AG08396 (cell line): ENCODE measurements at regions not wholly inside any gene's neighbourhood (a gene's known extent, or its start where the extent isn't known, plus 50 kb on each side); places are given as distances from the start of the nearest gene placed in this dataset.
A peak's percentile ranks its signal among the peaks of the same experiment; 100 is the strongest.

Source experiments
- DNase-seq: peaks from one replicate; pipeline ENCODE4 v3.0.0; 2012; ENCODE audit warnings: low spot score, mixed read lengths

DNA sequence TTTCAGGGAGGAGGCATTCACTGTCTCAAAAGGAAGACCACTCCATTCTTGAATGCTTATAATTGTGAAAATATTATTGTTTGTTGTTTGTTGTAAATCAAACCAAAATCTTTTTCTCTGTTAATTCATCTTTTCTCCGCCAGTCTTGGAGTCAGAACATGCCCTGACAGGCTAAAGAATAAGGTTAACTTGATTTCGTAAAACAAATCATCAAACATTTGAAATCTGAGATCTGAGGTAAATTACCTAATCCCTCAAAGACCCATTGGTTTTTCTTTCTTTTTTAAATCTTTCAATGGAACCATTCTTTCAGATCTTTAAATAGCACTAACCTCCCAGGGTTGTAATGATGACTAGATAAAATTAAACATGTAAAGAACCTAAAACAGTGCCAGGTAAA is 430.1 kb upstream of the PTBP2 start:
- no peak for DNase-seq

DNA sequence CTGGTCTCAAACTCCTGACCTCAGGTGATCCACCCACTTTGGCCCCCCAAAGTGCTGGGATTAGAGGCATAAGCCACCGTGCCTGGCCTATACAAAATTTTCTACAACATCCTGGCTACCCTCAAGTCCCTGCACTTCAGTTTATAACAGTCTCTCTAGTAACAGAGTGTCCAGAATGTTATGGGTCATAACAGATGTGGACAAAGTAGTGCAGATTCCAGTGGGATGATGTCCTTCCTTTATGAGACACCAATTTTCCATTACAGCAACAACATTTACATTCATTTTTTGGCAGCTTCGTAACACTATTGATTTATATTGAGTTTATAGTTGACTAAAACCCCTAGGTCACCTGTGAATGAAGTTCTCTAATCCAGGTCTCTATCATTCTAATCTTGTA is 429.4 kb upstream of the PTBP2 start:
- DNase-seq = no peak

- no peak for DNase-seq
These were observed 424.6 kb upstream of the PTBP2 start for GRCh38 chr1:96296991-96297390.

GRCh38 chr1:96306809-96307560 is 414.6 kb upstream of the PTBP2 start:
- DNase-seq = peak; percentile 7

DNA sequence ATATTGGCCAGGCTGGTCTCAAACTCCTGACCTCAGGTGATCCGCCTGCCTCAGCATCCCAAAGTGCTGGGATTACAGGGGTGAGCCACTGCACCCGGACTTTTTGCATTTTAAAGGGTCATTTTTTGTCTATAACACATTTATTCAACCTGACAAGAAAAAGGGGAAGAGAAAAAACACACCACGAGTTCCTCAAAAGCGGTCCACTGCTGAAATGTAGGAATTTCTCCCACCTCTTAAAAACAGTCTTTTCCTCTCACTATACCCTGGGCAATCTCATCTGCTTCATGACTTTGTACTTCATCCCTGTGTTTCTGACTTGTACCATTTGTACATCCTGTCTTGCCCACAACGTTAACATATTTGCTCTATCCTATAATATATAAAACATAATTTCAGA is 413.3 kb upstream of the PTBP2 start:
- no peak for DNase-seq

DNA sequence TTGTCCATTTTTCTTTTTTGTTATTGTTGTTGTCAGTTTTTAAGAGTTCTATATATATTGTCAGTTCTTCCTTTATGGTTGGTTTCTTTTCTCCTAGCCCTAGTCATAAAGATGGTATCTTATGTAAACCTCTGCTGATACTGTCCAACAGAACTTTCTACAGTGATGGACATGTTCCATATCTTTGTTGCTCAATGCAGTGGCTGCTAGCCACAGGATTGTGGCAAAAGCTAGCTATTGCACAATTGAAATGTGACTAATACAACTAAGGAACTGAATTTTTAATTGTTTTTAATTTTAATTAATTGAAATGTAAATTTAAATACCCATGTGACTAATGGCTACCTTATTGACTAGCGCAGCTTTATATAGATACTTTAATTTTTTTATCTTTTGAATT is 411.8 kb upstream of the PTBP2 start:
- DNase-seq = peak; percentile 12

- peak; percentile 7 for DNase-seq
These were observed 408.4 kb upstream of the PTBP2 start for GRCh38 chr1:96313216-96313615.

DNA sequence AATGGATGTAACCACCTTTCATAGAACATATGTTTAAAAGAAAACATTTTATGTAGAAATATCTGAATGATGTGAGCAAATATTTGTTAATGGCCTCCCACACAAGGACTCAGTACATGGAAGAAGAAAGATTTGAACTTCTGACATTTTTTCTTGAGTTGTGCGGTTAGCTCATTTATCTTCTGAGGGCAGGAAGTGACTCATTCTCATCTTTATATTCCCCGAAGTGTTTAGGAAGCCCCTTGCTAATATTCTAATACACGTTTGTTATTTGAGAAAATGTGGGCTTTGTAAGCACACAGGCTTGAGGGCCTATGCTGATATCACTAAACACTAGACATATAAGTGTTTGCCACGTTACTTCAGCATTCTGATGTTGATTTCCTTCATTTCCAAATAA is 392.5 kb upstream of the PTBP2 start:
- no peak for DNase-seq

- DNase-seq = no peak
These were observed 390.0 kb upstream of the PTBP2 start for GRCh38 chr1:96331596-96331995.

DNA sequence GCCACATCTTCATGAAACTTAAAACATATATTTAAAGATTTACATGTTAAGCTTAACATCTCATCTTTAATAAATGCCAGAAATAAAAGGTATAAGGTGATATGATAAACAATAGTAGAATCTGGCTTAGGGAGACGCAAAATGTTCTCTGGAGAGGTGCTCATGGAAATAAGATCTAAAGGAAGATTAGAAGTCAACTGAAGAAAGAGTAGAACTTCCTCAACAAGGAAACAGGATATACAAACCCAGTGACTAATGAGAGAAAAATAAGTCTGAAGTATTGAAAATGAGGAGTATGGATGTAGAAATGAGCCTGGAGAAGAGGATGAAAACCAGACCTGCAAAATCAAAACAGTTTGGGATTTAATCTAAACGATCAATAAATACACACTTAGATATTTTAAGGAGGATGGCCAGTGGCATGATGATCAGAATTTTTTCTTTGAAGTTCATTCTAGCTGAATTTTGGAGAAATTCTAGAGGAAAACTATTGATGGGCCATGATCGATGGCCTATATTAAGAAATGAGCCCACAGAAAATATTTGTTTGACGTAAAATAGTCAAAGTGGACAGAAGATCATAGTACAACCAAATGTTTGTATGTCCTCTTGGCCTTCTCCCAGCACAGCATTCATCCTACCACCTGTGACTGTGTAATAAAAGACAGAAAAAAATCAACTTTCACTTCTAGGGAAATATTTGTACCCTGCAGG is 387.9 kb upstream of the PTBP2 start:
- no peak for DNase-seq

GRCh38 chr1:96334236-96334557 is 387.4 kb upstream of the PTBP2 start:
- no peak for DNase-seq

GRCh38 chr1:96338622-96339021 is 383.0 kb upstream of the PTBP2 start:
- no peak for DNase-seq

GRCh38 chr1:96340686-96341085 is 380.9 kb upstream of the PTBP2 start:
- no peak for DNase-seq

DNA sequence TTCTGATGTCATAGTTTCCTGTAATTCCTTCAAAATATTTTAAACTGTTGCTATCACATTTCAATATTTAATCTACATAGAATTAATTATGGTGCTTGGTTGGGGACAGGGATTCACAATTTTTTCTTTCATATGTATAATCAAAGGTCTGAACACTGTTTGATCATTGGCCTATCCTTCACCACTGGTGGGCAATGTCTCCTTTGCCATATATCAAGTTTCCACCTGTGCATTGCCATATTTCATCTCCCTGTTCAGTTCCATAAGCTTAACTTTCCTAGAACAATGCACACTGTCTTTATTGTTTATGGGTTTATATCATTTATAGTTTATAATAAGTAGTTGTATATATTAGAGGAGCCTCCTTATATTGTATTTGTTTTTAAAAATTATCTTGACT is 374.9 kb upstream of the PTBP2 start:
- no peak for DNase-seq

DNA sequence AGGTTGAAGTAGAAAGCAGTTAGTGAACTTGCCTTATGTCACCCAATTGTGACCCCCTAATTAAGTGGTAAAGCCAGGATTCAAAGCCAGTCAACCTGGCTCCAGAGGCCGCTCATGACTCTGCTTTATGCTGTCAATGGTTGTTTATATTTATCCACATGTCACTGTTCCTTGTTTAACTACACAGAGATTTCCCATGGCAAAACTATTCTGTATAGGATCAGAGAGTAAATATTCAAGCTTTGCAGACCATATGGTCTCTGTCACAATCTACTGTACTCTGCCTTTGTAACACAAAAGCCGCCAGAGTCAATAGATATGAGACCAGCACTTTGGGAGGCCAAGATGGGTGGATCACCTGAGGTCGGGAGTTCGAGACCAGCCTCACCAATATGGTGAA is 371.7 kb upstream of the PTBP2 start:
- DNase-seq = no peak

- DNase-seq = no peak
These were observed 368.9 kb upstream of the PTBP2 start for GRCh38 chr1:96352733-96353132.

DNA sequence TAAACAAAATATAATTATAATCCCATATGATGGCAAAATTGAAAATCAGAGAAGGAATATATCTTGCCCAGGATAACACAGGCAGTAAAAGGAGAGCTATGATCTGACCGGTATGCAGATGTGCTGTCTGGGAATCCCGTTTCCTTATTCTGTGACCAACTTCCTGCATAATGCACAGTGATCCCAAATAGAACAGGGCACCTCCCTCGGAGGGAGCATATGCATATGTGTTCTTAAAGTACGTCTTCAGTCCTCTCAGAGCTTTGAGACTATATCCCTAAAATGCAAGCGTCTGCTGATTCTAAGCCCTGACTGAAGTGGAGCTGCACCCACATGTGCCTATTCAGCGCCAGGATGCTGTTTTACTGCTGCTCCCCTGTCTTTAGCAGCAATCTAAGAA is 366.1 kb upstream of the PTBP2 start:
- no peak for DNase-seq

- DNase-seq = no peak
These were observed 365.6 kb upstream of the PTBP2 start for GRCh38 chr1:96355961-96356360.

DNA sequence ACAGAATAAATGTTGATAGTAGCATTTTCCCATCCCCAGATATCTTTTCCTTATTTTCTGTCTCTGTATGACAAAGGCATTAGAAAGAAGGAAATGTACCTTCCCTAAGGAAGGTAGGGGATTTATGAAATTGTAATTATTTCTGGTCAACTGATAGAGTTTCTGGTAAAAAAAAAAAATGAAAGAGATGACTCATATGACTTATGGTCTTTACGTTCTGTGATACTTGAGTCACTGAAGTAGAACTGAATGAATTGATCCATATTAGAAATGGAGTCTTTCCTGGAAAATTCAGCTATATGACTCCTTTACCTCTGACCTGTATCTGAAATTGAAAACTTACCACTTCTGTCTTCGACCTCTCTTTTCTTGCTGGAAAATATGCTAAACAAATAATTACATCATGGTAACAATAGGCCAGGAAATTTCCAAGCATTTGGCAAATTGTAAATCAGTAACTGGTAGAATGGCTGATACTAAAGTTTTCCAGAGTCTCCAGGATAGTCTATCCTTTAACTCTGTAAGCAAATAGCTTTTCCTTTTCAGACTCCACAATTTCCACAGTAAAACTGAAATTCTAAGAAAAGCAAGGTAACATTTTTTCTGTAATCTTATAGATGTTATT is 364.3 kb upstream of the PTBP2 start:
- DNase-seq = no peak

GRCh38 chr1:96358057-96358456 is 363.5 kb upstream of the PTBP2 start:
- DNase-seq = no peak

DNA sequence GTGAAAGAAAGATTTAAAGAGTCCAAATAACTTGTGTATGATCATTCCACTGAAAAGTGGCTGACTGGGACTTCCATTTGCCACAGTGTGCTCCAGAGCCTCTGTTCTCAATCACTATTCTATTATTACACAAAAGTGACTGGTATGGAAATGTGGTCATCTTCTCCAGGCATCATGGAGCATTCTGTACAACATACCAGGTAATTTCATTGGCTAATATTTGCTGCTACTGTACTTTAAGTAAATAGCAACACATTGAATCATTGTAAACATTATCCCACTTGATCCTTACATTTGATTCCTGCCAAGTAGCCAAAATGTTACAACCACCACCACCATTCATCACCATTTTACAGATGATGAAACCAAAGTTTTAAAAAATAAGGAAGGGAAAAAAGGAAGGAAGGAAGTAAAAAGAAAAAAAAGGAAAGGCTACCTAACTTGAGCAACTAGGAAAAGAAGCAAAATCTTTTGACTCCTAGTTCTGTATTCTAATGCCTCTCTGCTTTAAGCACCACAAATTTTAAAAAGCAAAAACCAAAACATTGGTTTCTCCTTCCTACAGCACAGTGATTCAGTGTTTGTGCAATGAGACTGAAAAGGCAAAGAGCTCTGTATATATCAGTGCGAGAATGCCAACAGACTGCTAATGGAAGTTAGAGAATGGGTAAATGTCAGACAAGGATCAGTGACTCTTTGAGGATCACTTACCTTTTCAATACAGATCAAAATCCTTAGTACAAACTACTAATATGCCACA is 361.4 kb upstream of the PTBP2 start:
- no peak for DNase-seq

DNA sequence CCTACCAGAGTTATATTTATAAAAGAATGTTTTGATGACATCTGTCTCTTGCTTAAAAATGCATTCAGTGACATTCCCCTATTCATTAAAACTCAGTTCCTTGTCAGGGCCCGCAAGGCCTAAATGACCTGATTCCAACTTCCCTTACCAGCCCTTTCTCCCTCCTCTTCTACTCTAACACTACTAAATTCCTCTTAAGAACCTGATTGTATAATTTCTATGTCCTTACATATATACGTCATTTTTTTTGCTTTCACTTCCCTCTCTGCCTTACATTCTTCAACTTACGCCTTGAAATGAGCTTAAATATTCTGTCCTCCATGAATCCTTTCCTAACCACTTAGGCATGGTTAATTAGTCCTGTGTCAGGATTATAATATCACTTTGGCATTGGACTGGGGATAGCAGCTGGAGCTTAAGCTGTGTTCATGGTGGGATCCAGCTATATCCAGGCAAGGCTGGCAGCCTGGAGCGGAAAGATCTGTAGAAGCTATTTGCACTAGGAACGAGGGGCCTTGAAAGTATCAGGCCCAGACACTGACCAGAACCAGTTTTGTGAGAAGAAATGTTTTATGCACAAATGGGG is 360.2 kb upstream of the PTBP2 start:
- no peak for DNase-seq
